ENCODE measurements at regions not wholly inside any gene's neighbourhood (a gene's known extent, or its start where the extent isn't known, plus 50 kb on each side); places are given as distances from the start of the nearest gene placed in this dataset.

DNA sequence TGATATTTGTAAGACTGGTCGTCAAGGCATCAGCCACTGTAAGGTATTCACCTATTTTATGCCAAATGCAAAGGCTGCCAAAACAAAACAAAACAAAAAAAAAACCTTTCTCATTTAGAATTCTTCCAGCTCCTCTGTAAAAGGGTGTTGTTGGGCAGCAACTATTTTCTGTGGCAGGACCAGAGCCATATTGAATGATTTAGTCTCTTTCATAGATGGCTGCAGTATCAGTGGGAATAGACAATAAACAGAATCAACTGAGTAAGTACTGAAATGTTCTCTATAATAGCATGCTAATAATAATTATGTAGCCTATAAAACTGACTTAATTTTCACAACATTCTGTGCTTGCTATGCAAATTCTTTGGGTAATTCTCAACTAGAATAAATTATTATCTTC, 389.7 kb upstream of the PABPC4L start:
- 71 to 85% (median 80%) methylated on average over 1 of the region's 1 CpG for WGBS, 5 donors
- H3K36me3 ChIP-seq = no peaks in the 10 kb centered on the region
- no peak for DNase-seq
- no peak overlapping the region for H3K4me3 ChIP-seq
- no peaks in the 10 kb centered on the region for H3K27me3 ChIP-seq (replicated peaks in 1 of 7)
- no peaks in the 10 kb centered on the region for H3K4me1 ChIP-seq
- TF ChIP-seq, protein P1, sequence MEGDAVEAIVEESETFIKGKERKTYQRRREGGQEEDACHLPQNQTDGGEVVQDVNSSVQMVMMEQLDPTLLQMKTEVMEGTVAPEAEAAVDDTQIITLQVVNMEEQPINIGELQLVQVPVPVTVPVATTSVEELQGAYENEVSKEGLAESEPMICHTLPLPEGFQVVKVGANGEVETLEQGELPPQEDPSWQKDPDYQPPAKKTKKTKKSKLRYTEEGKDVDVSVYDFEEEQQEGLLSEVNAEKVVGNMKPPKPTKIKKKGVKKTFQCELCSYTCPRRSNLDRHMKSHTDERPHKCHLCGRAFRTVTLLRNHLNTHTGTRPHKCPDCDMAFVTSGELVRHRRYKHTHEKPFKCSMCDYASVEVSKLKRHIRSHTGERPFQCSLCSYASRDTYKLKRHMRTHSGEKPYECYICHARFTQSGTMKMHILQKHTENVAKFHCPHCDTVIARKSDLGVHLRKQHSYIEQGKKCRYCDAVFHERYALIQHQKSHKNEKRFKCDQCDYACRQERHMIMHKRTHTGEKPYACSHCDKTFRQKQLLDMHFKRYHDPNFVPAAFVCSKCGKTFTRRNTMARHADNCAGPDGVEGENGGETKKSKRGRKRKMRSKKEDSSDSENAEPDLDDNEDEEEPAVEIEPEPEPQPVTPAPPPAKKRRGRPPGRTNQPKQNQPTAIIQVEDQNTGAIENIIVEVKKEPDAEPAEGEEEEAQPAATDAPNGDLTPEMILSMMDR (IDR thresholded peaks at IDR 0.05 in 8 of 11, conservative IDR thresholded peaks at IDR 0.05 in 3 of 11) = no peak
- TF ChIP-seq POLR2AphosphoS5 (IDR thresholded peaks at IDR 0.05) (no peak), POLR2A (IDR thresholded peaks at IDR 0.05) (no peak)
- intact Hi-C loops (cut with DNase I; ENCODE audit: low total_unique reads) = no loop called here
- no peak overlapping the region for H3K27ac ChIP-seq
- H3K9me3 ChIP-seq = peaks cover 0 to under 1% (median 0%) of the 10 kb centered on the region in 8 donors

DNA sequence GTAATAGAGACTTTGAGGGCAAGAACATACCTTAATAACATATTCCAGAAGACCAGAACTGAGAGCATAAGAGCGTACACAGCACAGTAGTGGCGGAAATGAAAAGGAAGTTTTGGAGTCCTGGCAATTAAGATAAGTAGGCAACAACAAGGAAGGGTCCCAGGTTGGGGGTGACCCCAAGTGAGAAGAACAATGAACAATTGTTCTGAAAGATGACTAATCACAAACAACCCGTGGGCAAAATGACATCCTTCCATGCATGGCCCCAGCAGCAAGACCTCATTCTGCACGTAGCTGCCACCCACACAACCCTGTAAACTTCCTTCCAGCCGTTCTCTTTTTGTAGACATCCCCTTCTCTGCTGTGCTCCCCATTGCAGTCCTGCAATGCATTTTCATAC, 384.4 kb upstream of the PABPC4L start:
- intact Hi-C loops (cut with DNase I; ENCODE audit: low total_unique reads) = no loop called here
- Histone ChIP-seq H3K4me3 (no peak overlapping the region), H3K9me3 (peaks cover 0 to 5% (median 0%) of the 10 kb centered on the region in 8 donors), H3K36me3 (no peaks in the 10 kb centered on the region), H3K27ac (peak overlapping the region in 7 of 8 donors; percentile 6 to 71 (median 28)), H3K4me1 (no peaks in the 10 kb centered on the region), H3K27me3 (replicated peaks in 1 of 7) (no peaks in the 10 kb centered on the region)
- WGBS, 5 donors = 38 to 62% (median 42%) methylated on average over 5 of the region's 5 CpGs
- peak in 1 of 3 donors; percentile 52 for TF ChIP-seq POLR2AphosphoS5 (IDR thresholded peaks at IDR 0.05)
- TF ChIP-seq, protein P1 (IDR thresholded peaks at IDR 0.05 in 8 of 11, conservative IDR thresholded peaks at IDR 0.05 in 3 of 11) = no peak
- DNase-seq = no peak

DNA sequence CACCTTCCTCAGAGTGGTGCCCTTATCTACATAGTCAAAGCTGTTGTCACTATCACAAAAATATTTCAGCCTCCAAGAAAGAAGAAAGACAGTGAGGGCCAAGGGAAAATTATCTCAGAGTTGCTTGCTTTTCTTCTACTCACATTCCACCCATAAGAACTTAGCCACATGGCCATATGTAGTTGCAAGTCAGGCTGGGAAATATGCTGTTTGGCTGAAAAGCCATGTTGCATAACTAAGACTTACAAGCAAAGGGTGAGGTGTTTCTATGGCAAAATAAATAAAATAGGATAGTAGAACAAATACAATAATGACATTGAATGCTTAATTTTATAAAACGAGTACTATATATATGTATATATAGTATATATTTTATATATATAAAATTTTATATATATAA, 365.9 kb upstream of the PABPC4L start:
- Histone ChIP-seq H3K4me3 (no peak overlapping the region), H3K36me3 (no peaks in the 10 kb centered on the region), H3K4me1 (no peaks in the 10 kb centered on the region), H3K9me3 (peaks cover 0 to 18% (median 3%) of the 10 kb centered on the region in 8 donors), H3K27me3 (replicated peaks in 1 of 7) (no peaks in the 10 kb centered on the region), H3K27ac (no peak overlapping the region)
- TF ChIP-seq POLR2AphosphoS5 (IDR thresholded peaks at IDR 0.05) (no peak), POLR2A (IDR thresholded peaks at IDR 0.05) (no peak)
- TF ChIP-seq, protein P1 (IDR thresholded peaks at IDR 0.05 in 8 of 11, conservative IDR thresholded peaks at IDR 0.05 in 3 of 11) = no peak
- WGBS, 5 donors = 79 to 93% (median 90%) methylated on average over 1 of the region's 1 CpG
- DNase-seq = no peak
- intact Hi-C loops (cut with DNase I; ENCODE audit: low total_unique reads) = no loop called here

DNA sequence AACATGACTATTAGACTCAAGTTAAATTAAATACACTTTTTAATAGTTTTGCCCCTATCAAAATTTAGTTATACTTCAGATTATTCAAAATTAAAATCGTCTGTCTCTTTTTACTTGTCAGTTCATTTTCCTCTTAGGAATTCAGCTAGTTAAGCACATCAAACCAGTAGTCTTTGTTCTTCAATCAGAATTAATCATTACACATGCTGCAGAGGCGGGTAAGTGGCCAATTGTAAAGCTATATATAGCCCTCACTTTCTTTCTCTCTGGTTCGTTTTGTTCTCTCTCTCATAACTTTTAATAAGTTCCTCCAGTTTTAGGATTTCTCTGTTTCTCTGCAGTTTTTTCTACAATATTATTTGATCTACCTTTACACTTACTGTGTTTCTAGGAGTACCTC, 359.1 kb upstream of the PABPC4L start:
- H3K9me3 ChIP-seq = no peaks in the 10 kb centered on the region
- DNase-seq = no peak
- no peak for TF ChIP-seq POLR2AphosphoS5 (IDR thresholded peaks at IDR 0.05)
- TF ChIP-seq POLR2A (IDR thresholded peaks at IDR 0.05) = no peak
- TF ChIP-seq, protein P1 (IDR thresholded peaks at IDR 0.05 in 8 of 11, conservative IDR thresholded peaks at IDR 0.05 in 3 of 11) = no peak
- H3K36me3 ChIP-seq = no peaks in the 10 kb centered on the region
- whole genome bisulfite sequencing, 5 donors = 51 to 66% (median 61%) methylated on average over 3 of the region's 3 CpGs
- H3K4me3 ChIP-seq = no peak overlapping the region
- no peaks in the 10 kb centered on the region for H3K4me1 ChIP-seq
- H3K27me3 ChIP-seq (replicated peaks in 1 of 7) = no peaks in the 10 kb centered on the region
- intact Hi-C loops (cut with DNase I; ENCODE audit: low total_unique reads) = no loop called here
- no peak overlapping the region for H3K27ac ChIP-seq
